ENCODE measurements at regions not wholly inside any gene's neighbourhood (a gene's known extent, or its start where the extent isn't known, plus 50 kb on each side); places are given as distances from the start of the nearest gene placed in this dataset.

DNA sequence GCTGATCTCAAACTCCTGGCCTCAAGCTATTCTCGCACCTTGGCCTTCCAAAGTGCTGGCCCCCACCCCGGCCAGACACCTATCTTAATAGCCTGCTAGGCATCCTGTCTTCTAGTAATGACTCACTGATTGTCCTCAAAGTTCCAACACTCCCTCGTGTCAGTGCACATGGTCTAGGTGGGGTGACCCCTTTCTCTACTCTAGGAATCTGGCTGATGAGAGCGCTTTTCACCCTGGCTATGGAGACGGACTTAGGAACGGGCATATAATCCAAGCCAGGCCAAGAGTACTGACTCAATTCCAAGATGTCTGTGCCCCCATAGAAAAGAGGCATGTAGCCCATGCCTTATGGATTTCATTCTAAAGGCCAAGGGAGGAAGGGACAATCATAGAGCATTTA lies 67.0 kb downstream of the PRLHR start:
- TF ChIP-seq TAF1 (IDR thresholded peaks at IDR 0.05; ENCODE audit: borderline replicate concordance, low read depth, low read length), result no peak
- no peak for TF ChIP-seq POLR2A (IDR thresholded peaks at IDR 0.05; ENCODE audit: low read depth, low read length)
